HG02840 (cell line): ENCODE measurements at regions not wholly inside any gene's neighbourhood (a gene's known extent, or its start where the extent isn't known, plus 50 kb on each side); places are given as distances from the start of the nearest gene placed in this dataset.
A peak's percentile ranks its signal among the peaks of the same experiment; 100 is the strongest.

Experiments used
- ATAC-seq: cut with Tn5 transposase; IDR thresholded peaks from one replicate; pipeline ENCODE4 v1.9.1; 2021; ENCODE audit warnings: mild to moderate bottlenecking, moderate library complexity, moderate number of reproducible peaks; ENCODE audit not compliant: unreplicated experiment, low FRiP score

DNA sequence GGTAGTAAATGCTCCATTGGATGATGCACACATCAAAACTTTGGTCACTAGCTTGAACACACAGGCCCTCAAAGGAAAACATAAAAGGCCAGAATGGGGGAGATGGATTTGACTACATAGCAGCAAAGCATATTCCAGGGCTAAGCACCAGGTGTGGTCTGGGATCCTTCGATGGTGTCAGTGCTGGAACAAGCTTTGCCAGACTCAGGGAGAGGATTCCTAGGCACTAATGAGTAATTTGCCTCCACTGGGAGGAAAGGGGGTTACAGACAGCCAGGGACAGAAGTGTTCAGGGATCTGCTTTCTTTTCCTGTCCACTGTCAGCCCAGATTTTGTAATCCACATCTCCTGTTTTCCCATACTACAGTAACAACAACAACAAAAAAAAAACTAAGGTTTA lies 157.2 kb upstream of the OBI1 start:
- no peak for ATAC-seq

DNA sequence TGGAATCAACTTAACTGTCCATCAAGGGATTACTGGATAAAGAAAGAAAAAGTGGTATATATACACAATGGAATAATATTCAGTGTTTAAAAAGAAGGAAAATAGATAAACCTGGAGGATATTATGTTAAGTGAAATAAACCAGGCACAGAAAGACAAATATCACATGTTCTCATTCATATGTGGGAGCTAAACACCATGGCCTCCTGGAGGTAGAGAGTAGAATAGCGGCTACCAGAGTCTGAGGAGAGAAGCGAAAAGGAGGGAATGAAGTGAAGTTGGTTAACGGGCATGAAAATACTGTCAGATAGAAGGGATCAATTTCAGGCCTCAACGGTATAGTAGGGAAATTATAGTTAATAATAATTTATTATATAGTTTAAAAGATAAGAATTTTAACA lies 147.5 kb upstream of the OBI1 start:
- ATAC-seq = peak; percentile 62

DNA sequence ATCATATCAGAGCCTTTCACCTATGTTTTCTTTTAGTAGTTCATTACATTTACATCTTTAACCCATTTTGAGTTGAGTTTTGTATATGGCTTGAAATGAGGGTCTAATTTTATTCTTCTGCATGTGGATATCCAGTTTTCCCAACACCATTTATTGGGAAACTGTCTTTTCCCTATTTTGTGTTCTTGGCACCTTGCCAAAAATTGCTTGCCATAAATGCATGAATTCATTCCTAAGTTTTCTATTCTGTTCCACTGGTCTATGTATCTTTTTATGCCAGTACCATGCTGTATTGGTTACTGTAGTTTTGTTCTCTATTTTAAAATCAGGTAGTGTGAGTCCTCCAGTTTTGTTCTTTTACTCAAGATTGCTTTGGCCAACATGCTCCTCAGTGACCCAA lies 144.0 kb upstream of the OBI1 start:
- ATAC-seq = no peak

DNA sequence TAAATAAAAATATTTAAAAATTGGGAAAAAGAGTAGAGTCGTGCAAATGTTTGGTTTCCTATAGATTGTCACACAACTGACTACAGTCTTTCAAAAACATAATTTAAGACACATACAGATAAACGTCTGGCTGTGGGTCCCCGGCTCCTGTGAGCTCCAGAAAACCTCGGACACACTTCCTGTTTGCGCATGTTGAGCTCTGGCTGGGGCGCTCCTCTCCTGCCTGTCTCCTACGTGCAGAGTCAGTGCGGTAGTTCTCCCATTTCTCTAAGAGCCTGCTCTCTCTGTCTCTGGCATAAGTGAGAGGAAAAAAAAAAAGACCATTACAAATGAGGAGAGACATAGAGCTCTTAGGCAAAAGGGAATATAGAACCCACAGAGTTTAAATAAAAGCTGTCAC lies 128.2 kb upstream of the OBI1 start:
- ATAC-seq = no peak

DNA sequence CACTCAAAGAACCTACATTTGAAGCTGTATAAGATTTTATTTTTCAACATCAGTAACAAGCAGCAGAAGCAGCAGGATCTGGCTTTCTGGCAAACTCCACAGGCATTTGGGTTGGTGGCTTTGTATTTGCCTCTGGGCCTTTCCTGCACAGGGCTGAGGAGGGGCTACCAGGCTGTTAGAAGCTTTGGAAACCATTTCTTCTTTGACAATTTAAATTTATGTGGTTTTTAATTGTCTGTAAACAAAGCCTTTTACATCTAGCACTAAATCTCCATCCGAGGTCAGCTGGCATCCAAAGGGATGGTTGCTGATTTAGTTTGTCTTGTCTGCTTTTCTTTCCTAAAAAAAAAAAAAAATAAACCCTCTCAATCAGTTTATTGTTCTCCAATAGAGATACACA lies 127.5 kb upstream of the OBI1 start:
- no peak for ATAC-seq

DNA sequence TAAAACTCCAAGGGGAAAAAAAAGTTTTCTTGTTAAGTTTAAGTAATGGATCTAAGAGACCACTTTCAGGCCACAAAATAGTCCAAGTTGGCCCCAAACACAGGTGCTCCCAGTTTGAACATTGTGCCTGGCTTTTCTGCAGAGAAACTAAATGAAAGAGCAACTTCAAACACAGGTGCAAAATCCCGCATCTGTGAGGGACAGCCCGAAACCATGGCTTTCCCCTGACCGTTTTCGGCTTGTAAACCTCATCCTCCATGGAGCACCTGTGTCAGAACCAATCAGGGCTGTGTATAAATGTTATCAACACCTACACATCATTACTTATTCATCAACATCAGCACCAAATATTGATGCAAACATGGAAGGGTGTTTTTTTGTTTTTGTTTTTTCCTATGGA lies 126.8 kb upstream of the OBI1 start:
- ATAC-seq = no peak

DNA sequence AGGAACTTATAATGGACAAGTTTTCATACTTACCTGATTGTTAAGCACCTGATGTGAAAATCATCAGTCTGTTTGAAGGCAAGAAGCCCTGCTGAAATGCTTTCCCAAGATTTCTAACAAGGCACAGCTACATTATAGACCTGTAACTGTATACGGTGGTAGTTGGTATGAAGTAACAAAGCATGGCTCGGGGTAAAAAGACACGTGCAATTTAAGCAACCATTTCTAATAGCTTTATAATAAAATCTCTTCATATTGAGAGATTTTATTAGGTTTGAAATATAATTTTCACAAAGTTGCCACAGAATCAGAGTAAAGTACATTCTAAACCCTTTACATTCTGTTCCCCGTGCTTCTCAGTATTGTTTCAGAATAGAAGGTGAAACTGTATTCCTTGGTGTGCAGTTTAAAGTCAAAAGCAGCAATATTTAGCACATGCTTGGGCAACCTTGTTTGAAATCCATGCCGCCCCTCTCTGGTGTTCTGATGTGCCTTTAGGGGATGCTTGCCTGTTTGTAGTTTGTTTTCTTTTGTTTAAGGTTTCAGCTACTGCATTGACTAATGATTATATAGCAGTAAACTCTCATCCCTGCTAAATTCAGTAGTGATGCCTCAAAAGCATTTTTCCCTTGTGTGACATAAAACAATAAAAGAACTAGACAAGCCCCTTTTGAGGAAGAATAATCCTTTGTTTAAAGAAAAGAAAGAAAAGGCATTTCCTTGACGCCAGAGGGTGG lies 125.2 kb upstream of the OBI1 start:
- no peak for ATAC-seq

DNA sequence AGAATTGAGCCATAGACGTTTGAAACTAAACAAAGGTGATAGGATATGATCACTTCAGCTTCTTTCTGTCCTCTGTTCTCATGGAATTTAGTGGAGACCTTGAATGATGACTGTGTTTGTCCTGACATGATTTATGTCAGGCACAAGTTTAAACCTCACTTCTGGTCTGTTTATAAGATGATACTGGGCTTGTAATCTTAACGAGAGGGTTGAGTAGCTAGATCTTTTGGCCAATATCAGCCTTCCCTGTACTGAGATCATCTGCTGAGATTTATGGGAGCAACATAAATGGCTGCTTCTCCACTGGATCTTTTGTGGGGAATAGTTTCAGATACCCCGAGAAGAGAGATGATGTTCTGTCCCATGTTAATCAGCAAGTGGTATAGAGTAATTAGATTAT lies 121.8 kb upstream of the OBI1 start:
- no peak for ATAC-seq

DNA sequence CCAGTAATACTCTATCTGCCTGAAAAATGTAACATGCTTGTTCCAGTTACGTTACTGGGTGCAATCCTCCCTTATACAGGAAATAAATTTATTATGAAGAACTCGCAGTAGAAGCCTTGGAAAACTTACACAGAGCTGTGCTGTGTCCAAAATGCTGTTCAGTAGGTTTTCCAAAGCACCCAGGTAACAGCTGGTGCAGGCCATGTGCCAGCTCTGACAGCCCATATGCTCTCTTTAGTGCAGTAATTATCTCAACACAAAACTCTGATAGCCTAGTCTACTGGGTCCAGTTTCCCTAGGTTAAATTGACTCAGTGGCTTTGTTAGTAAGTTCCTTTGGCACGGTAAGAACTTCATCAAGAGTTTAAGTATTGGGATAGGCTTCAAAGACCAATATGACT lies 120.7 kb upstream of the OBI1 start:
- no peak for ATAC-seq

DNA sequence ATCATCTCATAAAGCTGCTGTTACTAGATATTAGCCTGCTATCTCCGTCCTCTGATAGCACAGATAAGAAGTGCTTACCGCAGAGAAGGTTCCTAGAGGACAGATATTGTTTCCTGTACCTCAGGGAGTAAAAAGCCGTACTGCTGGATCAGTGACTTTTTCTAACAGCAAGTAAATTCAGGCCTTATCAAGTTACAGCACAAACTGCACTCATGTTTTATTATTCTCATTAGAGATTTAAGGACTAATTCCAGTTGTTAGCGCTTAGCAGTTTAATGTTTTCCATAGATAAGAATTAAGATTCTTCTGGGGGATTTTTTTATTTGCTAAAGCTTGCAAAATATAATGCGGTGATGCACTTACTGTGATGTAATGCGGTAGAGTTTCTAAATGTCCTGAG lies 119.0 kb upstream of the OBI1 start:
- ATAC-seq = no peak

DNA sequence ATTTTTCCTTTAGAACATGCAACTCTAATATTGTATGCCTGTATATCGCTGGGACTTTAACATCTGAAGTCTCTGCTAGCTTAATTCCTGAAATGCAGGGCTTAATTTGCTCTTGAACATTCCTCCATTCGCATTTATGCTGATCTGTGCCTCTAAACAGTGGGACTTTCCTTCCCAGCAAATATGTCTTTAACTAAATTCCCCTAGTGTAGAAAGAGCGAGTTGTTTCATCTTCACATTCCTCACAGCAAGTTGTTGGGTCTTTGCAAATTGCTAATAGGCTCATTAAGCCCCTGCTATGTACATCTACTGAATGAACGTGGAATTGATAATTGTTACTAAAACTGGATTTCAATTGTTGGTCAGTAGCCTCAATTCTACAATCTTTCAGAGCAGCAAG lies 118.4 kb upstream of the OBI1 start:
- no peak for ATAC-seq

DNA sequence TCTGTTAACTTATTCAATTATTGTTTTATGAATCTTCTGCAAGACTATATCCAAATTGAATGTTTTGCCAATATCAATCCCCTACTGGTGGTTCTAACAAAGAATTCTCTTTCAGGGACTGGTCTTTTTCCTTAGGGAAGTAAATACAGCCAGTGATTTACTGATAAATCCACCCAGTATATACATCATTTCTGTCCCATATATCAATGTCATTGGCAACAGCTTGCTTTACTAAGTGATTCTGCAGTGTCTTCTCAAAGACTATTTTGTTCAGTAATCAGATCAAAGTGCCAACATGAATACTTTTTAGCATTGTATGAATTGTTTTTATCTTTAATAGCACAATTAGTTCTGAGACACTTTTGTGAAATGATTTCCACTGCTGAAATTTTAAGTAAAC lies 114.0 kb upstream of the OBI1 start:
- no peak for ATAC-seq

DNA sequence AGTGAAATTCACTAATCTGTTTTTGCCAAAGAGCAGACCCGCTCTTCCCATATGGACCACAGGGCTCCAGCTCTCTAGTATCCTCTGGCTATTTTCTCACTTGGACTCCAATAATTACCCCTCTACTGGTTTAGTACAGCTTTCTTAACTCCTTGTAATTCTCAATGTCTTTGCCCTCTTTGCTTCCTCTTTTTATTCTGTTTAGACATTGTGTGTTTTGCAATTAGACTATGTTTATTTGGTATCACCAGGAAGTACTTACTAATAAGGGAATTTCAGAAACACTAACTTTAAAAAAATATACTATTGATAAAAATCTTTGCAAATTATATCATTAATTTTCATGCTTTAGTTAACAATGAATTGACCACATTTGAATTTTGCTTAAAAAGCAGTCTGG lies 111.6 kb upstream of the OBI1 start:
- no peak for ATAC-seq

DNA sequence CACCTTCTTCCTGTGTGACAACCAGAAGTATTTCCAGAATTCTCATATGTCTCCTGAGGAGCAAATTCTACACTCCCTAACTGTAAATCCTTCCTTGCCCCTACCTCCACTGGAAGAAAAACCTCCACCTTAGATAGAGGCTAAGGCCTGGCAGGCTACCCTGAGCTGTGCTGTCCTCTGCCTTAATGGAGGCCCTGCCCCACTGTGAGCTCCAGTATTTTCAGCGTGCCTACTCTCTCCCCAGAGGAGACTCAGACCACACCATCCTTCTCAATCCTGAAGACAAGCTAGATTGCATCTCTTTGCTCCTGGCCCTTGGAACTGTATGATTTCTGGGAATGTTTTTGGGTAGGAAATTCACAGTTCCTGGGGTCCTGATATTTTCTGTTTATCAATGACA lies 110.0 kb upstream of the OBI1 start:
- ATAC-seq = no peak

DNA sequence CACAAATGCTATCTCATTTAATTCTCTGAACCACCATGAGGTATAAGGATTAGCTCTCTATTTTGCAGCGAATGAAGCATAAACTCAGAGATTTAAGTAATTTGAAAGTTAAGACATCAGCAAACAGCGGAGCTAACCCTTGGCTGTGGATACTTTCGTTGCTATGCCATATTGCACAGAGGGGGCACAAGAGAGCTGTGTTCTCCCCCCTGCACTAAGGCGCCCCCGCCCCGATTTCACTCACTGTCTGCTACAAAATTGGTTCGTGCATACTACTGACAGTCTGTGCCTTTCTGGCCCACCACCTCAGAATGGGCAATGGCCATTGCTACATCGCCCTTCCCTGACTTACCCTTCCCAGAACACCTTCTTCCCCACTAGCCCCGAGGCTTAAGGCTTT lies 105.7 kb upstream of the OBI1 start:
- no peak for ATAC-seq

DNA sequence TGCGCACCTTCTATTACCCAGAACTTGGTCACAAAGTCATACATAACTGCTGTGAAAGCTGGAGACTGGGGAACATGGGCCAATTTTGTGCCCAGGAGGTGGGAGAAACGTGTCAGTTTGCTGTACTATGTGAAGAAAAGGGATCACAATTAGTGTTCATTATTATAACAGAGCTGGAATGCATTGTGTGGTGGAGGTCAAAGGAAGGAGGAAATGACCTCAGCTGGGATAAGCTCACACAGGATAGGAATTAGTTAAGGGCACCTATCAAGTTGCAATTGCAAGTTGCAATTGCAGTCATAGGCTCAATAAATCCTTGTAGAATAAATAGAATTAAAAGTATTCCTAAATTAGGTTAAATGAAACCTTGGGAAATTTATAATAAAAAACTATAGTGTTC lies 103.9 kb upstream of the OBI1 start:
- no peak for ATAC-seq

DNA sequence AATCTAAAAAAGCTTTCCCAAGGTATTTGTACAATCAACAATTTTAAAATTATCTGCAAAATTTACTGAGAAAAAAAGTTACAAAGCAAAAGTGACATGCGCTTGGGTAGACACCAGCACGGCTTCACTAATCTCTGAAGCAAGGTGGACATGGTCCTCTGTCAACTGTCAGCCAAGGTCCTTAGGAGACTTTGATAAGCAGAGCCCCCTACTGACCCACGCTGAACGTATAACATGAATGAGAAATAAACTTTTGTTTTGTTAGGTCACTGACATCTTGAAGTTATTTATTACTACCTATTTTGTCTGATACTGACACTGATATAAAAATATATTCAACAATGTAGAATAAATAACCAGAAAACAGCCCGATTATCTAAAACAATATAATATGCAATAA lies 100.7 kb upstream of the OBI1 start:
- no peak for ATAC-seq

DNA sequence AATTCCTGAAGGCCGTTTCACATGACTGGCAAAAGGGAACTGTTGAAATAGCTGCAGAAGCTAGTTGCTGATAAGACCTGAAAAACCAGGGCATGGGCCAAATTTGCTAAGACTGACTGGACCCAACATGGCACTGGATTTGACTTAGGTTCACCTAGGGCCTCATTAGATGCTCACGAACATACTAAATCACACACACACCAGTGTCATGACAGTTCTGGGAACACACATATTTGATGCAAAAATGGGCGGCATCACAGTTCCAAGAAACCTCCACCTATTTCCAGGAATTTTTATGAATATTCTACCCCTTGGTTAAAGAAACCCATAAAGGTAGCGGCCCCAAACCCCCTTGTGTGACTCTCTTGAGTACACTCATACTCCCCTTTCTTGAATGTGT lies 99.6 kb upstream of the OBI1 start:
- ATAC-seq = no peak

DNA sequence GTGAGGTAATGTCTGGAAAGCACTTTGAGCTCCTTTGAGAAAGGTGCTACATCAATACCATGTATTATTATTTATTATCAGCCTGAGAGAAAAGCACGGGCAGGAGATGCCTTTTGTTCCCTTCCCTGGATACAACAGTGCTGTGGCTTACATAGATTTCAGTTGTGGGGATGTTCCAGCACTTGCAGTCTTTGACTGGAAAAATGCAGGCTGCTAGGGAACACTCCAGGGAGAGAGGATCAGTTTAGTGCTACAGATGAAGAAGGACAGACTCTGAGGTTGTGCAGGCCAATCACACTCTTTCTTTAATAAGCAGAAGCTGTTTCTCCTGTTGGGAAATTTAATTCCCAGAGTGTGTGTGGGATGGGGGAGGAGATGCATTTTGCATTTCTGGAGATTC lies 94.5 kb upstream of the OBI1 start:
- no peak for ATAC-seq

DNA sequence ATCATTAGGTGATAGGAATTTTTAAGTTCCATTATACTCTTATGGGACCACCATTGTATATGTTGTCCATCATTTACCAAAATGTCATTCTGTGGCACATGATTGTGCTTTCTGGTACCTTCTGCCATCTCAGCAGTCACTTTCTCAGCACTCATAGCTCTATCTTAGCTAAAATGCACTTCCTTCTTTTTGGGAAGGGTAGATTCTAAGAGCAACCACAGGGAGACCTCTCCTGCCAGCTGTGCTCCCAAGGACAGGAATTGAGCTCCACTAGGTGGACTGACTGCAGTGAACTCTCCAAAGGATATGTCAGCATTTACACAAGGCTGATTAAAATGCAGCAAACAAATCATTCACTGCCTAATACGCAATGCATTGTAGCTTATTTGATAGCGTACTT lies 91.8 kb upstream of the OBI1 start:
- no peak for ATAC-seq

DNA sequence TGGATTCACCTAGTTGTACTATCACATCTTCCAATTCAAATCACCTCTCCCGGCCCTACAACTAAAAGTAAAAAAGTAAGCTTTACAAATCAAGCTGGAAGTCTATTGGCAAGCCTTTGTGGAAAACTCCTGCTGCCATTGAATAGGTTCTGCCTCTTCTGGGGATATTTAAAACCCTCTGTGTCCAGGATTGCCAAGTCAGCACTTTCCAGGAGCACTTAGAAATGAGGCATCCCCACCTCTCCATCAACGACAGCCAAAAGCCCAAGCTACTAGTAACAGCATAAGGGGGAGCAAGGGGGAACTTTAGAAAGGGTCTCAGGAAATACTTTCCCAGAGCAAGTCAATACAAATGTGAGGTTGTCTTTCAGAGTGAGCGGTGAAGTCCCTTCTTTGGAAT lies 85.0 kb upstream of the OBI1 start:
- ATAC-seq = no peak

DNA sequence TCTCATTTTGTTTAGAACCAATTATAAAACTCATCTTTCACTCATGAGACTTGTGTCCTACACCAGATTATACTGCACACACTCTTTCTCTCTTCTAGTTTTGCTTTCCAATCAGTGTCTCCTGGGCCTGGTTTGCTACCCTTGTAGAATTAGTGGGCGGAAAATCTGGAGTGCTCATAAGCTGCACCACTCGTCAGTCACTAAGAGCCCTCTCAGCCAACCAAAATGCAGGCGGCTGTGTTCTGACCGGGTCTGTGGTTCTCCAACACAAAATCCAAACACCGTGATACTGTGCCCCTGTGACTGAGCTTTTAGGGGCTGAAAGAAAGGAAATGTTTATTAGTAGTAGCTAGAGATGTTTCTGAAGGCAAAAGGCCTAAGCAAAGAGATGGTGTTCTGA lies 83.7 kb upstream of the OBI1 start:
- no peak for ATAC-seq

DNA sequence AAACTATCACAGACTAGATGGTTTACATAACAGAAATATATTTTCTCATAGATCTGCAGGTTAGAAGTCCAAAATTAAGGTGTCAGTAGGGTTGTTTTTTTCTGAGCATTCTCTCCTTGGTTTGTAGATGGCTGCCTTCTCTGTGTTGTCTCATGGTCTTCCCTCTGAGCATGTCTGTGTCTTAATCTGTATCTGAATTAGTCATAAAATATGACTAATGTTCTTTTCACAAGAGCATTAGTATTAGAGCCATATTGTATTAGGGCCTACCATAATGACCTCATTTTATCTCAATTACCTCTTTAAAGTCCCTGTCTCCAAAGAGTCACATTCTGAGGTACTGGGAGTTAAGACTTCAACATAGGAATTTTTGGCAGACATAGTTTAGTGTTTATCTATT lies 77.2 kb upstream of the OBI1 start:
- no peak for ATAC-seq
